Bronchial epithelial cell (primary cell): ENCODE measurements at regions not wholly inside any gene's neighbourhood (a gene's known extent, or its start where the extent isn't known, plus 50 kb on each side); places are given as distances from the start of the nearest gene placed in this dataset.
"Not testable (repeated sequence)": the region's sequence is repeated elsewhere in the genome, so short reads cannot be mapped to it uniquely, and the experiment has no call there.

Experiments used
- DNase-seq: peaks from one replicate; pipeline ENCODE4 v3.0.0-alpha.2; 2010; ENCODE audit warnings: low read depth
- FAIRE-seq: peaks from 2 replicates; lab custom pipeline; 2011; peaks lifted over from hg19 to GRCh38; lab: Jason Lieb, UNC
- H3K27me3 ChIP-seq: 2 replicates; pipeline ENCODE4 v1.5.1; 2011; ENCODE audit warnings: low read length; ENCODE audit not compliant: control insufficient read depth, insufficient read depth
- H3K36me3 ChIP-seq: 2 replicates; pipeline ENCODE4 v1.5.1; 2011; ENCODE audit warnings: low read length; ENCODE audit not compliant: control insufficient read depth, insufficient read depth
- H3K4me3 ChIP-seq: 2 replicates; pipeline ENCODE4 v1.5.1; 2011; ENCODE audit warnings: mild to moderate bottlenecking, low read depth, low read length, control low read depth
- CTCF ChIP-seq: IDR thresholded peaks from 2 replicates; pipeline ENCODE4 v1.5.1; 2011; ENCODE audit warnings: mild to moderate bottlenecking, moderate library complexity, low read length, control low read depth, inconsistent platforms; ENCODE audit not compliant: insufficient read depth, severe bottlenecking

- Histone ChIP-seq H3K4me3 (no peak overlapping the region), H3K27me3 (no peaks in the 10 kb centered on the region), H3K36me3 (no peaks in the 10 kb centered on the region)
- no peak for FAIRE-seq
- no peak for TF ChIP-seq CTCF
- peak; percentile 74 for DNase-seq
These were observed 1211.4 kb downstream of the VRK1 start for GRCh38 chr14:98008381-98009113.

GRCh38 chr14:98009177-98009576 is 1212.0 kb downstream of the VRK1 start:
- not testable (repeated sequence) for H3K36me3 ChIP-seq

GRCh38 chr14:98010784-98011183 is 1213.6 kb downstream of the VRK1 start:
- H3K27me3 ChIP-seq: no peaks in the 10 kb centered on the region
- TF ChIP-seq CTCF: no peak
- H3K4me3 ChIP-seq: no peak overlapping the region
- no peaks in the 10 kb centered on the region for H3K36me3 ChIP-seq
- DNase-seq (no peak), FAIRE-seq (no peak)

More at GRCh38 chr14:98009177-98009576, 1212.0 kb downstream of the VRK1 start:
- not testable (repeated sequence) for FAIRE-seq, DNase-seq, H3K27me3 ChIP-seq, H3K4me3 ChIP-seq

- DNase-seq: peak; percentile 53
- H3K36me3 ChIP-seq: no peaks in the 10 kb centered on the region
- no peak for TF ChIP-seq CTCF
- FAIRE-seq: peak; percentile 7
- no peaks in the 10 kb centered on the region for H3K27me3 ChIP-seq
- no peak overlapping the region for H3K4me3 ChIP-seq
These were observed 1217.9 kb downstream of the VRK1 start for GRCh38 chr14:98014851-98015615.

- no peak for DNase-seq
- H3K27me3 ChIP-seq: no peaks in the 10 kb centered on the region
- no peak for FAIRE-seq
- no peak overlapping the region for H3K4me3 ChIP-seq
- H3K36me3 ChIP-seq: no peaks in the 10 kb centered on the region
- no peak for TF ChIP-seq CTCF
These were observed 1218.7 kb downstream of the VRK1 start for GRCh38 chr14:98015921-98016320.

- DNase-seq (no peak), FAIRE-seq (no peak)
- no peak for TF ChIP-seq CTCF
These were observed 1221.4 kb downstream of the VRK1 start for GRCh38 chr14:98018628-98019027.

More at GRCh38 chr14:98018628-98019027, 1221.4 kb downstream of the VRK1 start:
- Histone ChIP-seq H3K36me3 (no peaks in the 10 kb centered on the region), H3K27me3 (no peaks in the 10 kb centered on the region), H3K4me3 (no peak overlapping the region)
